Left lung (tissue), 4 donors: ENCODE measurements at regions not wholly inside any gene's neighbourhood (a gene's known extent, or its start where the extent isn't known, plus 50 kb on each side); places are given as distances from the start of the nearest gene placed in this dataset.
A peak's percentile ranks its signal among the peaks of the same experiment; 100 is the strongest.

Experiments
- ATAC-seq: fragments of 200-7000 bp; cut with Tn5 transposase; one replicate; pipeline ENCODE4 v1.9.1; 2020; ENCODE audit warnings: moderate library complexity
- DNase-seq, 4 donors: peaks; one replicate each; pipeline ENCODE4 v3.0.0-alpha.2; 2013 to 2020
- H3K27ac ChIP-seq, 2 donors: fragments of 200-600 bp; sonication (generic) in 1 of 2; one replicate each; pipeline versions ENCODE4 v1.5.0 to v1.8.0; 2020 to 2021
- H3K27me3 ChIP-seq, 2 donors: fragments of 200-600 bp; sonication (generic) in 1 of 2; one replicate each; pipeline versions ENCODE4 v1.5.0 to v1.8.0; 2020 to 2021
- H3K36me3 ChIP-seq, 2 donors: fragments of 200-600 bp; sonication (generic) in 1 of 2; one replicate each; pipeline versions ENCODE4 v1.5.0 to v1.8.0; 2020 to 2021
- H3K4me1 ChIP-seq, 2 donors: fragments of 200-600 bp; one replicate each; pipeline ENCODE4 v1.8.0; 2021
- H3K4me3 ChIP-seq, 2 donors: fragments of 200-600 bp; sonication (generic) in 1 of 2; one replicate each; pipeline versions ENCODE4 v1.5.0 to v1.8.0; 2020 to 2021; ENCODE audit warnings: mild to moderate bottlenecking in 1 of 2
- H3K9me3 ChIP-seq, 2 donors: fragments of 200-600 bp; sonication (generic) in 1 of 2; one replicate each; pipeline versions ENCODE4 v1.5.0 to v1.8.0; 2020 to 2021
- CTCF ChIP-seq, 2 donors: fragments of 200-600 bp; sonication (generic) in 1 of 2; IDR thresholded peaks; one replicate each; pipeline versions ENCODE4 v1.5.0 to v1.8.0; 2021; ENCODE audit warnings: antibody characterized with exemption in 2 of 2
- intact Hi-C, 2 donors: fragments of 100-400 bp; cut with DNase I; formaldehyde crosslinking; loops; one replicate each; pipeline versions ENCODE4 v1.11.2 to v1.14.2; 2022
- donor health status: DM: no; HTN: yes; CAD: no.
- donor health status: DM: no; HTN: no; CAD: no.

- ATAC-seq (no peak), DNase-seq (no peak)
- Histone ChIP-seq H3K4me3 (no peak overlapping the region), H3K36me3 (no peaks in the 10 kb centered on the region), H3K27me3 (no peaks in the 10 kb centered on the region), H3K27ac (no peak overlapping the region), H3K4me1 (no peaks in the 10 kb centered on the region), H3K9me3 (no peaks in the 10 kb centered on the region)
- no peak for TF ChIP-seq CTCF (IDR thresholded peaks at IDR 0.05)
- intact Hi-C loops: no loop called here
Observed at GRCh38 chr10:106284802-106285587, 879.5 kb downstream of the SORCS1 start.

DNA sequence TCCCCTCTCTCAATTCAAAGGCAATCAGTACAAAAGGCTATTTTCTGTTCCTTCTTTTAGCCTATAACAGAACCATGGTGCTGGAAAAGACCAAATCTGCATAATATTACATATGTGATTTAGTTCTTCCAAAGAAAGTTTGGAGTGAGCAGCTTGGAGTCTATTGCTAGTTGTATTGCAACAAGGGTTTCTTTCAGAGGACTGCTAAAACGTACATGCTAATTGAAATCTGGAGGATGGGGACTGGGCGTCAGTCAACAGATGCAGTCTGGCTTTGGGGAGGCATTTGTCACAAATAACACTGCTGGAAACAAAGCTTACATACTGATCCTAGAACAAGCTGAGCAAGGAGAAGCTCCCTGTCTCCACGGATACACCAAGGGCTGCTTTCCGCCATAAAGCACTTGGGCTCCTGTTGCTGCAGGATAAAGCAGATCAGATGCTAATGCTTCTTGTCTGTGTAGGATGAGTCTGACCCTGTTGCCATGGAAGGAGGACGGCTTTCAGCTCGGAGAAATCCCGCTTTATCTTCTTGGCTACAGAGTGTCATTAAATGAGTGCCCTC is 883.5 kb downstream of the SORCS1 start:
- no peak for DNase-seq
- no peak for ATAC-seq
- Histone ChIP-seq H3K4me3 (no peak overlapping the region), H3K27me3 (no peaks in the 10 kb centered on the region), H3K4me1 (no peaks in the 10 kb centered on the region), H3K27ac (no peak overlapping the region), H3K36me3 (no peaks in the 10 kb centered on the region), H3K9me3 (no peaks in the 10 kb centered on the region)
- no peak for TF ChIP-seq CTCF (IDR thresholded peaks at IDR 0.05)
- intact Hi-C loops: no loop called here

DNA sequence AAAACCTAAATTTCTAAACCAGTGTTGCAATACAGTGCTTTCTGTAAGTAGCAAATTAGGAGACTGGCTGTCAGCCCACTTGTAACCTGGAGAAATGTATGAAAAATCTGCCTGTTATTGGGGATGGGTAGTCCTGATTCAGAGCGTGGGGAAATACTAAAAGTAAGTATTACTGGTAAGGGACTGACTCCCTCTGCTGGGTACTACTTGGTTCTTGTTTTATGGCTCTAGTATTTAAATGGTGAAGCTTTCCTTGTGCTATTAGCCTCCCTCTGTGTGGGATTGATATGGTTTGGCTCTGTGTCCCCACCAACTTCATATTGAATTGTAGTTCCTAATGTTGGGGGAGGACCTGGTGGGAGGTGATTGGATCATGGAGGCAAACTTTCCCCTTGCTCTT is 886.1 kb downstream of the SORCS1 start:
- Histone ChIP-seq H3K4me3 (no peak overlapping the region), H3K27ac (no peak overlapping the region), H3K4me1 (no peaks in the 10 kb centered on the region), H3K36me3 (no peaks in the 10 kb centered on the region), H3K9me3 (peaks cover 0 to 2% of the 10 kb centered on the region in 2 donors), H3K27me3 (no peaks in the 10 kb centered on the region)
- ATAC-seq (no peak), DNase-seq (peak in 1 of 4 donors; percentile 23)
- TF ChIP-seq CTCF (IDR thresholded peaks at IDR 0.05): no peak
- intact Hi-C loops: no loop called here

- Histone ChIP-seq H3K9me3 (peaks cover 0 to 9% of the 10 kb centered on the region in 2 donors), H3K4me3 (no peak overlapping the region), H3K36me3 (no peaks in the 10 kb centered on the region), H3K4me1 (no peaks in the 10 kb centered on the region), H3K27ac (no peak overlapping the region), H3K27me3 (no peaks in the 10 kb centered on the region)
- intact Hi-C loops: no loop called here
- DNase-seq (no peak), ATAC-seq (no peak)
- TF ChIP-seq CTCF (IDR thresholded peaks at IDR 0.05): no peak
Observed at GRCh38 chr10:106271237-106271636, 893.3 kb downstream of the SORCS1 start.

DNA sequence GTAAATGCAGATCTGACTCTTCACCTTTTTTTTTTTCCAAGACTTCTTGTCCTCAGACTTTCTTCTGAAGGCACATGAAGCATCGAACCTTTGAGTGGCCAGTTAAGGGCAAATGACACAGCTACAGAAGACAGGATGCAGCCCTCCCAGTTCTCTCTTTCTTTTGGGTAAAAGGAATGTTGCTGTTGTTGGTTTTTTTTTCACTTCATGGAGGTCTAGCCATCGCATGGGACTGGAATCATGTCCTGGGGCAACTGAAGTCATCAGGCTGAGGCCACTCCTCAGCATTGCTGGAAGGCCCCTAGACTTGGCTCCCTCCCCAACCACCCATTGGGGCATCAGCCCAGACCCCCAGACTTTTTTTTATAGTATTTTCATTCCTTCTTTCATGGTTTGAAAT is 896.5 kb downstream of the SORCS1 start:
- TF ChIP-seq CTCF (IDR thresholded peaks at IDR 0.05): no peak
- Histone ChIP-seq H3K36me3 (no peaks in the 10 kb centered on the region), H3K27me3 (no peaks in the 10 kb centered on the region), H3K4me3 (no peak overlapping the region), H3K4me1 (no peaks in the 10 kb centered on the region), H3K9me3 (peaks cover 0 to 4% of the 10 kb centered on the region in 2 donors), H3K27ac (no peak overlapping the region)
- intact Hi-C loops: no loop called here
- ATAC-seq: no peak
- no peak for DNase-seq
